IMR-90 (cell line): ENCODE measurements at regions not wholly inside any gene's neighbourhood (a gene's known extent, or its start where the extent isn't known, plus 50 kb on each side); places are given as distances from the start of the nearest gene placed in this dataset.

Experiments used
- ATAC-seq: fragments of 200-7000 bp; cut with Tn5 transposase; 2 replicates; pipeline ENCODE4 v1.9.1; 2020; ENCODE audit warnings: low read depth, mild to moderate bottlenecking, moderate library complexity
- BruUV-seq: library from RNA; stranded (reverse); fragments of 400-500 nt; replicated peaks from 2 replicates; lab custom pipeline; 2021; lab: Mats Ljungman, UMichigan
- CTCF ChIA-PET: fragments of 300-600 bp; formaldehyde crosslinking; extraction: SDS; loops from one replicate; lab custom pipeline; 2021; ENCODE audit warnings: antibody characterized with exemption; lab: Yijun Ruan, JAX
- POLR2A ChIA-PET: fragments of 300-600 bp; sonication (Branson Sonifier 250); formaldehyde crosslinking; loops from one replicate; lab custom pipeline; 2022; ENCODE audit warnings: antibody characterized with exemption; ENCODE audit not compliant: unreplicated experiment; lab: Charles Lee
- DNase-seq: peaks from one replicate; pipeline ENCODE4 v3.0.0; 2013
- H2AFZ ChIP-seq: replicated peaks from 2 replicates; pipeline ENCODE3; 2013; ENCODE audit warnings: low read length, mild to moderate bottlenecking; ENCODE audit not compliant: poor library complexity
- H2AK5ac ChIP-seq: 2 replicates; pipeline ENCODE4 v1.6.1; 2013; ENCODE audit warnings: low read depth, low read length, inconsistent platforms
- H2AK9ac ChIP-seq: replicated peaks from 2 replicates; pipeline ENCODE3; 2013; ENCODE audit warnings: mild to moderate bottlenecking, low read depth, low read length, moderate library complexity; ENCODE audit not compliant: poor library complexity
- H2BK120ac ChIP-seq: 2 replicates; pipeline ENCODE4 v1.6.1; 2013; ENCODE audit warnings: low read depth, low read length, inconsistent platforms
- H2BK15ac ChIP-seq: 3 replicates; pipeline ENCODE4 v1.6.1; 2013; ENCODE audit warnings: low read depth, low read length, inconsistent platforms
- H2BK20ac ChIP-seq: 2 replicates; pipeline ENCODE4 v1.6.1; 2013; ENCODE audit warnings: low read depth, mild to moderate bottlenecking, inconsistent platforms, low read length, moderate library complexity
- H2BK5ac ChIP-seq: 2 replicates; pipeline ENCODE4 v1.6.1; 2013; ENCODE audit warnings: mild to moderate bottlenecking, low read depth, low read length, inconsistent platforms; ENCODE audit not compliant: poor library complexity, severe bottlenecking
- H3K14ac ChIP-seq: replicated peaks from 2 replicates; pipeline ENCODE4 v1.6.1; 2013; ENCODE audit warnings: low read depth, low read length, inconsistent platforms
- H3K18ac ChIP-seq: 2 replicates; pipeline ENCODE4 v1.6.1; 2013; ENCODE audit warnings: low read depth, low read length, control low read depth
- H3K23ac ChIP-seq: 2 replicates; pipeline ENCODE4 v1.6.1; 2013; ENCODE audit warnings: low read depth, low read length, inconsistent platforms
- H3K27ac ChIP-seq: 2 replicates; pipeline ENCODE4 v1.5.1; 2013; ENCODE audit warnings: mild to moderate bottlenecking, control low read depth, low read length; ENCODE audit not compliant: insufficient read depth
- H3K27me3 ChIP-seq: 2 replicates; pipeline ENCODE4 v1.6.1; 2013; ENCODE audit warnings: low read length; ENCODE audit not compliant: control insufficient read depth, insufficient read depth
- H3K36me3 ChIP-seq: 2 replicates; pipeline ENCODE4 v1.6.1; 2013; ENCODE audit warnings: low read length, mixed read lengths; ENCODE audit not compliant: control insufficient read depth, insufficient read depth
- H3K4ac ChIP-seq: 2 replicates; pipeline ENCODE4 v1.6.1; 2013; ENCODE audit warnings: low read depth, low read length, inconsistent platforms
- H3K4me1 ChIP-seq: 2 replicates; pipeline ENCODE4 v1.6.1; 2013; ENCODE audit warnings: low read length, mixed read lengths; ENCODE audit not compliant: control insufficient read depth, insufficient read depth
- H3K4me2 ChIP-seq: 2 replicates; pipeline ENCODE4 v1.6.1; 2013; ENCODE audit warnings: low read depth, mild to moderate bottlenecking, control low read depth, low read length, moderate library complexity
- H3K4me3 ChIP-seq: 2 replicates; pipeline ENCODE4 v1.5.1; 2013; ENCODE audit warnings: low read depth, mild to moderate bottlenecking, control low read depth, low read length, moderate library complexity; ENCODE audit not compliant: insufficient read depth
- H3K56ac ChIP-seq: 2 replicates; pipeline ENCODE4 v1.6.1; 2013; ENCODE audit warnings: low read length, inconsistent platforms; ENCODE audit not compliant: insufficient read depth; ENCODE audit errors: extremely low read depth
- H3K79me1 ChIP-seq, 2 experiments: 2 replicates each; pipeline ENCODE4 v1.6.1; 2013; ENCODE audit warnings: low read length in 2 of 2, inconsistent platforms in 1 of 2, low read depth in 1 of 2
- H3K9ac ChIP-seq: 2 replicates; pipeline ENCODE4 v1.6.1; 2013; ENCODE audit warnings: low read depth, low read length, control low read depth
- H3K9me1 ChIP-seq: 2 replicates; pipeline ENCODE4 v1.6.1; 2013; ENCODE audit warnings: low read length, inconsistent platforms; ENCODE audit not compliant: insufficient read depth
- H3K9me3 ChIP-seq: 2 replicates; pipeline ENCODE4 v1.6.1; 2013; ENCODE audit warnings: low read length; ENCODE audit not compliant: control insufficient read depth, insufficient read depth
- H4K20me1 ChIP-seq: 2 replicates; pipeline ENCODE4 v1.6.1; 2013; ENCODE audit warnings: low read length, inconsistent platforms; ENCODE audit not compliant: insufficient read depth
- H4K5ac ChIP-seq: 2 replicates; pipeline ENCODE4 v1.6.1; 2013; ENCODE audit warnings: mild to moderate bottlenecking, low read depth, low read length, control low read depth
- H4K8ac ChIP-seq, 2 experiments: 2 replicates each; pipeline ENCODE4 v1.6.1; 2013; ENCODE audit warnings: low read depth in 2 of 2, low read length in 2 of 2, control low read depth in 1 of 2, inconsistent platforms in 1 of 2
- H4K91ac ChIP-seq: 2 replicates; pipeline ENCODE4 v1.6.1; 2013; ENCODE audit warnings: low read depth, low read length, inconsistent platforms; ENCODE audit not compliant: insufficient read depth
- CHD1 ChIP-seq: IDR thresholded peaks from 2 replicates; pipeline ENCODE4 v1.6.1; 2012; ENCODE audit warnings: low read depth, low read length, improper control_type of control experiment
- NFE2L2 ChIP-seq: fragments of 150-350 bp; IDR thresholded peaks from 2 replicates; pipeline ENCODE4 v1.6.1; 2016; ENCODE audit warnings: low read depth, mild to moderate bottlenecking, low read length
- POLR2A ChIP-seq: IDR thresholded peaks from 2 replicates; pipeline ENCODE4 v1.6.1; 2012; ENCODE audit warnings: mild to moderate bottlenecking, low read depth, low read length
- RAD21 ChIP-seq: IDR thresholded peaks from 2 replicates; pipeline ENCODE4 v1.6.1; 2012; ENCODE audit warnings: low read length, improper control_type of control experiment
- WGBS, 2 experiments: methylation state at CpG; one replicate each; pipeline versions ENCODE4 v1.1.5 to v1.1.7; 2013; ENCODE audit warnings: missing lambda C conversion rate in 2 of 2; ENCODE audit not compliant: insufficient read length in 1 of 2; ENCODE audit errors: extremely low coverage in 2 of 2; 5-methylcytosine and 5-hydroxymethylcytosine counted together
- dilution Hi-C: fragments of 300-500 bp; cut with HindIII; formaldehyde crosslinking; loops from one replicate; pipeline ENCODE4 v1.14.3; 2018; ENCODE audit warnings: low sequenced_read_pairs; ENCODE audit not compliant: unreplicated experiment
- in situ Hi-C: fragments of 300-500 bp; cut with MboI; formaldehyde crosslinking; loops from 3 replicates; pipeline ENCODE4 v1.14.3; 2019; ENCODE audit warnings: low sequenced_read_pairs, inconsistent platforms, mixed read lengths
- intact Hi-C: fragments of 100-400 bp; cut with micrococcal nuclease; formaldehyde crosslinking; loops from 2 replicates; pipeline ENCODE4 v1.10.0; 2022
- TF ChIP-seq, protein P1 (sequence below): fragments of 150-350 bp; IDR thresholded peaks from 2 replicates; pipeline ENCODE4 v1.6.1; 2016; ENCODE audit warnings: low read depth, mild to moderate bottlenecking, low read length, moderate library complexity, borderline replicate concordance

DNA sequence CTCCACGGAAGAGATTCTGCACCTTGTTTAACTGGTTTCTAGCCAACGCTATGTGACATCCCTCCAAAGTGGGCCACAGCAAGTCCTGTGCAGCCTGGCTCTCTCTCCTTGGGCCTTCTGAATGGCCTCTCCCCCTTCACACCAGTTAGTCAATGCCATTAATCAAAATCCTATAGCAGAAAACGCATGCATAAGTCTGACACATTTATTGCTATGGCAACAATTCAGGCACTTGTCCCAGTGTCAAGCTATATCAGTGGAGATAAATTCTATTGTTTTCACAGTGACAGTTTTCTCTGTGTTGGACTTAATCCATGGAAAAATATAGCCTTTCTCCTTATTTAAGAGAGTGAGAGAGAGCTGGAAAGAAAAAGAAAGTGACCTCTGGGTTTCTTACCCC, 87.2 kb upstream of the TOX3 start:
- H3K9me3 ChIP-seq, result peaks cover 15% of the 10 kb centered on the region; the same call in 1 of the 2 replicates
- H2BK120ac ChIP-seq, result no peak overlapping the region
- no peak overlapping the region for H4K5ac ChIP-seq
- no peaks in the 10 kb centered on the region for H3K27me3 ChIP-seq
- DNase-seq, result no peak
- H4K8ac ChIP-seq, result no peak overlapping the region
- H3K9ac ChIP-seq, result no peak overlapping the region
- no peaks in the 10 kb centered on the region for H3K79me1 ChIP-seq
- BruUV-seq, result no TSS peak
- no peak overlapping the region for H2BK5ac ChIP-seq
- no peak overlapping the region for H3K56ac ChIP-seq
- H3K4ac ChIP-seq, result no peak overlapping the region
- no peak for ATAC-seq
- no peak overlapping the region for H2AK5ac ChIP-seq
- in situ Hi-C loops (no loop called here), intact Hi-C loops (no loop called here), dilution Hi-C loops (no loop called here)
- H3K23ac ChIP-seq, result no peak overlapping the region
- no peaks in the 10 kb centered on the region for H3K36me3 ChIP-seq
- H2AFZ ChIP-seq, result no peak overlapping the region
- H3K4me3 ChIP-seq, result no peak overlapping the region
- H2BK15ac ChIP-seq, result no peak overlapping the region
- no peak overlapping the region for H2BK20ac ChIP-seq
- H3K9me1 ChIP-seq, result no peaks in the 10 kb centered on the region
- H4K20me1 ChIP-seq, result no peaks in the 10 kb centered on the region
- ChIA-PET POLR2A (no interaction called here), CTCF (no interaction called here)
- no peak overlapping the region for H3K4me2 ChIP-seq
- H3K14ac ChIP-seq, result no peak overlapping the region
- no peak overlapping the region for H3K27ac ChIP-seq
- TF ChIP-seq RAD21, result no peak
- no peak for TF ChIP-seq POLR2A
- no peak for TF ChIP-seq CHD1
- TF ChIP-seq, protein P1, sequence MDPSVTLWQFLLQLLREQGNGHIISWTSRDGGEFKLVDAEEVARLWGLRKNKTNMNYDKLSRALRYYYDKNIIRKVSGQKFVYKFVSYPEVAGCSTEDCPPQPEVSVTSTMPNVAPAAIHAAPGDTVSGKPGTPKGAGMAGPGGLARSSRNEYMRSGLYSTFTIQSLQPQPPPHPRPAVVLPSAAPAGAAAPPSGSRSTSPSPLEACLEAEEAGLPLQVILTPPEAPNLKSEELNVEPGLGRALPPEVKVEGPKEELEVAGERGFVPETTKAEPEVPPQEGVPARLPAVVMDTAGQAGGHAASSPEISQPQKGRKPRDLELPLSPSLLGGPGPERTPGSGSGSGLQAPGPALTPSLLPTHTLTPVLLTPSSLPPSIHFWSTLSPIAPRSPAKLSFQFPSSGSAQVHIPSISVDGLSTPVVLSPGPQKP, result no peak
- no peak for TF ChIP-seq NFE2L2
- H4K91ac ChIP-seq, result no peak overlapping the region
- no peaks in the 10 kb centered on the region for H3K4me1 ChIP-seq
- 40% methylated on average over 1 of the region's 3 CpGs; no CpG with 5 or more reads in 1 of the 2 experiments for WGBS, 2 experiments
- H3K18ac ChIP-seq, result no peak overlapping the region
- H2AK9ac ChIP-seq, result no peak overlapping the region
